Activated naive CD8-positive, alpha-beta T cell treated with anti-CD3 and anti-CD28 coated beads, Interleukin-2, amount 50 U/mL, for 24 hours (primary cell): ENCODE measurements at regions not wholly inside any gene's neighbourhood (a gene's known extent, or its start where the extent isn't known, plus 50 kb on each side); places are given as distances from the start of the nearest gene placed in this dataset.

Experiments used
- ATAC-seq: fragments of 150-1000 bp; cut with Tn5 transposase; one replicate; pipeline ENCODE4 v1.10.0; 2021
- DNase-seq: peaks from one replicate; pipeline ENCODE4 v3.0.0; 2021
- H3K27ac Mint-ChIP-seq: one replicate; pipeline ENCODE4 v1.8.0; 2021; ENCODE audit warnings: mild to moderate bottlenecking, mixed read lengths
- H3K27me3 Mint-ChIP-seq: one replicate; pipeline ENCODE4 v1.8.0; 2021; ENCODE audit warnings: mixed read lengths
- H3K36me3 Mint-ChIP-seq: one replicate; pipeline ENCODE4 v1.8.0; 2021; ENCODE audit warnings: low read depth, mixed read lengths
- H3K4me1 Mint-ChIP-seq: one replicate; pipeline ENCODE4 v1.8.0; 2021; ENCODE audit warnings: mixed read lengths
- H3K4me3 Mint-ChIP-seq: one replicate; pipeline ENCODE4 v1.8.0; 2021; ENCODE audit warnings: mild to moderate bottlenecking, moderate library complexity, mixed read lengths
- H3K9me3 Mint-ChIP-seq: one replicate; pipeline ENCODE4 v1.8.0; 2021; ENCODE audit warnings: mixed read lengths

DNA sequence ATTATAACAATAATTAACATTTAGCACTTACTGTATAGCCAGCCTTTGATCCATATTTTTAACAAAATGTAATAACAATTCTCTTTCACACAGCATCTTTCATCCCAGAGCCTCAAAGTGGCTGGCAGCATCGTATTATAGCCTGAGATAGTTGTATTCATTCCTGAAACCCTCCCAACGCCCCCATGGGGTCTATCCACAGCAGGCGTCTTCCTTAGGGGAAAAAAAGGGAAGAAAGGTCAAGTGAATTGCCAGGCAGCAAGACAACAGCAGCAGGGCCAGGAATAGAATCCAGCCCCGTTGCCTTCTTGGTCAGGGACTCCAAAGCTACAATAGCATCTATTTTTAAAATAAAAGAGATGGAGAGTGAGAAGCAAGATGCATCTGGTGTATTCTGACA lies 424.4 kb upstream of the ID2 start:
- DNase-seq (no peak), ATAC-seq (no peak)
- Mint-ChIP-seq H3K4me3 (no peak overlapping the region), H3K4me1 (peaks cover 14% of the 10 kb centered on the region), H3K36me3 (no peaks in the 10 kb centered on the region), H3K27me3 (no peaks in the 10 kb centered on the region), H3K27ac (no peak overlapping the region), H3K9me3 (no peaks in the 10 kb centered on the region)

DNA sequence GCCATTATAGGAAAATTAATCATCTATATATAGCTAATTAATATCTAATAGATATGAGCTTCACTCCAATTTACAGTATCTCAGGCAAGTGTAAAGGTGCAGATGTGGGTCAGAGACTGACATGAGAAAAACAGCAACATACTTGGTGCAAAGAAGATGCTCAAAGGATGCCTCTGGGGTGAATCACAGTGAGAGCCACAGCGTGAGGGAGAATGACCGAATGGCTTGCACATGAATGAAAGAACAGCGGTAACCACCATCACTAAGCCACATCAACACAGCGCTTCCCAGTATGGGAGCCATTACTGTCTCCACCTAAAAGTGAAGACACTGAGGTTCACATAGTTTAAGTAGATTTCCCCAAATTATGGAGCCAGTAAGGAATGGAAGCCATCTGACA lies 423.4 kb upstream of the ID2 start:
- Mint-ChIP-seq H3K27ac (no peak overlapping the region), H3K27me3 (no peaks in the 10 kb centered on the region), H3K36me3 (no peaks in the 10 kb centered on the region), H3K4me1 (peaks cover 13% of the 10 kb centered on the region), H3K9me3 (no peaks in the 10 kb centered on the region), H3K4me3 (no peak overlapping the region)
- ATAC-seq (no peak), DNase-seq (no peak)

- no peak for DNase-seq
- peaks cover 5% of the 10 kb centered on the region for H3K4me1 Mint-ChIP-seq
- ATAC-seq = no peak
- peaks cover 2% of the 10 kb centered on the region for H3K27me3 Mint-ChIP-seq
- H3K4me3 Mint-ChIP-seq = no peak overlapping the region
- no peaks in the 10 kb centered on the region for H3K9me3 Mint-ChIP-seq
- no peak overlapping the region for H3K27ac Mint-ChIP-seq
- H3K36me3 Mint-ChIP-seq = no peaks in the 10 kb centered on the region
Observed at GRCh38 chr2:8259106-8259840, 422.6 kb upstream of the ID2 start.

- Mint-ChIP-seq H3K36me3 (no peaks in the 10 kb centered on the region), H3K4me1 (no peaks in the 10 kb centered on the region), H3K27me3 (peaks cover 2% of the 10 kb centered on the region), H3K4me3 (no peak overlapping the region), H3K27ac (no peak overlapping the region), H3K9me3 (no peaks in the 10 kb centered on the region)
- DNase-seq (no peak), ATAC-seq (no peak)
Observed at GRCh38 chr2:8259841-8260178, 422.0 kb upstream of the ID2 start.

GRCh38 chr2:8260213-8260612 lies 421.6 kb upstream of the ID2 start:
- H3K36me3 Mint-ChIP-seq = no peaks in the 10 kb centered on the region
- ATAC-seq = no peak
- H3K27ac Mint-ChIP-seq = no peak overlapping the region
- peaks cover 2% of the 10 kb centered on the region for H3K27me3 Mint-ChIP-seq
- no peaks in the 10 kb centered on the region for H3K4me1 Mint-ChIP-seq
- H3K4me3 Mint-ChIP-seq = no peak overlapping the region
- DNase-seq = no peak
- H3K9me3 Mint-ChIP-seq = no peaks in the 10 kb centered on the region

- ATAC-seq (no peak), DNase-seq (no peak)
- Mint-ChIP-seq H3K36me3 (no peaks in the 10 kb centered on the region), H3K4me1 (no peaks in the 10 kb centered on the region), H3K27me3 (peaks cover 2% of the 10 kb centered on the region), H3K9me3 (no peaks in the 10 kb centered on the region), H3K27ac (no peak overlapping the region), H3K4me3 (no peak overlapping the region)
Observed at GRCh38 chr2:8263901-8264300, 418.0 kb upstream of the ID2 start.

DNA sequence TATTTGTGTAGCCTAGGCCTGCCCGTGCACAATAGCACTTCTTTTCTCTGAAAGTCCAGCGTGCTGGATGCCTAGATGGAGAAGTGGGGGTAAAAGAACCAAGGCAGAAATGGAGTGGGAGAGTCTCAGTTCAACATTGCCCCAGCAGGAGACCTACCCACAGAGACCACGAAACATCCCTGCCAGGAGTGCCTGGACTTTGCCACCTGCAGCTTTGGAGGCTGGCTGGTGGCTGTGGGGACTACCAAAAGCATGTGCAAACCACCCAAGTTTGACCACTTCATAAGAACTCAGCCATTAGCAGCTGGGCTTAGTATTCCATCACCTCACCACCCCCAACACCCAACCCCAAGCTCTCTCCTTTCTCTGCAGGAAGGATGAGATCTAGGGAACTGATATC lies 416.9 kb upstream of the ID2 start:
- Mint-ChIP-seq H3K27ac (no peak overlapping the region), H3K27me3 (peaks cover 2% of the 10 kb centered on the region), H3K4me1 (no peaks in the 10 kb centered on the region), H3K4me3 (no peak overlapping the region), H3K9me3 (no peaks in the 10 kb centered on the region), H3K36me3 (no peaks in the 10 kb centered on the region)
- ATAC-seq (no peak), DNase-seq (no peak)

GRCh38 chr2:8265476-8266226 lies 416.2 kb upstream of the ID2 start:
- H3K9me3 Mint-ChIP-seq = no peaks in the 10 kb centered on the region
- H3K4me3 Mint-ChIP-seq = no peak overlapping the region
- ATAC-seq (no peak), DNase-seq (no peak)
- no peaks in the 10 kb centered on the region for H3K36me3 Mint-ChIP-seq
- H3K27me3 Mint-ChIP-seq = peaks cover 2% of the 10 kb centered on the region
- no peak overlapping the region for H3K27ac Mint-ChIP-seq
- H3K4me1 Mint-ChIP-seq = no peaks in the 10 kb centered on the region

- Mint-ChIP-seq H3K4me1 (no peaks in the 10 kb centered on the region), H3K27me3 (peaks cover 2% of the 10 kb centered on the region), H3K9me3 (no peaks in the 10 kb centered on the region), H3K4me3 (no peak overlapping the region), H3K36me3 (no peaks in the 10 kb centered on the region), H3K27ac (no peak overlapping the region)
- ATAC-seq = no peak
- DNase-seq = no peak
Observed at GRCh38 chr2:8266563-8266962, 415.3 kb upstream of the ID2 start.

DNA sequence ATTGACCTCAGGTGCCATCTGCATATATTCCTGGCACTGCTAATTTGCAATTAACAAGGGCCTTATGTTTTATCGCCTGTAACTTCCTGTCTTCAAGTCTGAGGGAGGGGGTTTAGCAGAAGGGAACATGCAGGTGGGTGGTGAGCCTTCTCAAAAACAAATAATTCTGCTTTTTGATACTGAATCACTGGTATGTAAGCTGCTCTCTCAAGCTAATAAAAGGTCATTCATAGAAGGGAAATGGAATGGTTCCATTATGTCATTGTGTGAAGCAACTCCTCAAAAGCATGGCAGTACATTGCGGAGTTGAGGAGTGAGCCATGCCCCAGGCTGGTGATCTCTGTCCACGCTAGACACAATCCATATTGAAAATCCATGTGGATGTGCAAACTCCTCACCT lies 414.8 kb upstream of the ID2 start:
- Mint-ChIP-seq H3K4me1 (no peaks in the 10 kb centered on the region), H3K4me3 (no peak overlapping the region), H3K36me3 (no peaks in the 10 kb centered on the region), H3K27me3 (peaks cover 2% of the 10 kb centered on the region), H3K27ac (no peak overlapping the region), H3K9me3 (no peaks in the 10 kb centered on the region)
- ATAC-seq (no peak), DNase-seq (no peak)

- ATAC-seq (no peak), DNase-seq (no peak)
- no peak overlapping the region for H3K27ac Mint-ChIP-seq
- H3K4me3 Mint-ChIP-seq = no peak overlapping the region
- no peaks in the 10 kb centered on the region for H3K36me3 Mint-ChIP-seq
- H3K27me3 Mint-ChIP-seq = peaks cover 2% of the 10 kb centered on the region
- no peaks in the 10 kb centered on the region for H3K9me3 Mint-ChIP-seq
- no peaks in the 10 kb centered on the region for H3K4me1 Mint-ChIP-seq
Observed at GRCh38 chr2:8267721-8268120, 414.1 kb upstream of the ID2 start.

DNA sequence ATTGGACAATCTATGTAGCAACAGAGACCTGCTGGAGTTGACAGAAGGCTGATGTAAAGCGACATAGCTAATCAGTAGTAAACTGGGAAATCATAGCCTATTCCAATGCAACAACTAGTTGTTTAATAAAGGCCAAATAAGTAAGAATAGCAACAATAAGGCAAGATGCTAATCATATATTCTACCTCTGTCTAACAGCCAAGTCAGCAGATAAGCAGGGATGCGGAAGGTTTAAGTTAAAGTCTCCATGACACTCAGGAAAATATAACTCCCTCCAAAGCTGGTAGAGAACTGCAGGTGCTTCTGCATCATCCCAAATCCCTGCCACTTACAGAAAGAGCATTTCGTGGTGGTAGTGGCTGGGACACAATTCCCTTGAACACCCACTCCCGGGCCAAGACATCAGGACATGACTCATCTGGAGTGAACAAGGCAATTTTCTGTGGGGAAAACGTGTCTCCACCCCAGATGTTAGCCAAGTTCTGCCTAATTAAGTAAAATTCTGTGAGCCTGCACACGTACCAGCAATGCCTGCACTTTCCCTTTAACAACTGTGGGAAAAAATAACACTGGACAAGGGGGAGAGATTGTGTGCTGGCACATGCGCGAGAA lies 413.6 kb upstream of the ID2 start:
- ATAC-seq = no peak
- no peak overlapping the region for H3K4me3 Mint-ChIP-seq
- H3K36me3 Mint-ChIP-seq = no peaks in the 10 kb centered on the region
- peaks cover 2% of the 10 kb centered on the region for H3K27me3 Mint-ChIP-seq
- no peak overlapping the region for H3K27ac Mint-ChIP-seq
- no peak for DNase-seq
- H3K9me3 Mint-ChIP-seq = no peaks in the 10 kb centered on the region
- no peaks in the 10 kb centered on the region for H3K4me1 Mint-ChIP-seq

DNA sequence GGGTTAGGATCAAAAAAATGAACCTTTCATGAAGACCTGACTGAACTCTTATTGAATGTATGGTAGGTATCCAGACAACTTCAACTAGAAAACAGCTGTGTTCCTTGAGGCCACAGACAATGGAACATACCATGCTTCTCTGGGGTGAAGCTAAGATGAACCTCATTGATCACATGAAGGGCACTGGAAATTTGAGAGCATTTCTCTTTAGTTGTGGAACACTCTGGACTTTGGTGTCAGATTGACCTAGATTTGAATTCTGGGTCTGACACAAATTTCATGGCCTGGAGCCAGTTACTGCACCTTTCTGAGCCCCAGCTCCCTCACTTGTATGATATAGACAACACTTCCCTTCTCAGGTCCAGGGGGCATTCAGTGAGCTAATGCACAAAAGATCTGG lies 411.2 kb upstream of the ID2 start:
- Mint-ChIP-seq H3K4me3 (no peak overlapping the region), H3K9me3 (peaks cover 5% of the 10 kb centered on the region), H3K36me3 (no peaks in the 10 kb centered on the region), H3K4me1 (peaks cover 3% of the 10 kb centered on the region), H3K27me3 (peaks cover 1% of the 10 kb centered on the region), H3K27ac (no peak overlapping the region)
- no peak for DNase-seq
- ATAC-seq = no peak

GRCh38 chr2:8271461-8271860 lies 410.4 kb upstream of the ID2 start:
- H3K9me3 Mint-ChIP-seq = peaks cover 12% of the 10 kb centered on the region
- ATAC-seq (no peak), DNase-seq (no peak)
- no peaks in the 10 kb centered on the region for H3K36me3 Mint-ChIP-seq
- no peak overlapping the region for H3K27ac Mint-ChIP-seq
- peaks cover 1% of the 10 kb centered on the region for H3K27me3 Mint-ChIP-seq
- H3K4me3 Mint-ChIP-seq = no peak overlapping the region
- H3K4me1 Mint-ChIP-seq = peaks cover 3% of the 10 kb centered on the region

DNA sequence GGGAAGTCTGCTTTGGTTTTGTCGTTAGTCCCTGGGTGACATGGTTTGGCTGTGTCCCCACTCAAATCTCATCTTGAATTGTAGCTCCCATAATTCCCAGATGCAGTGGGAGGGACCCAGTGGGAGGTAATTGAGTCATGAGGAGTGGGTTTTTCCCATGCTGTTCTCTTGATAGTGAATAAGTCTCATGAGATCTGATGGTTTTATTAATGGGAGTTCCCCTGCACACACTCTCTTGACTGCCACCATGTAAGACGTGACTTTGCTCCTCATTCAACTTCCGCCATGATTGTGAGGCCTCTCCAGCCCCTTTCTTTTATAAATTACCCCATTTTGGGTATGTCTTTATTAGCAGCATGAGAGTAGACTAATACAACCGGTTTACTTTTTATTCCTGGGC lies 405.8 kb upstream of the ID2 start:
- DNase-seq = no peak
- Mint-ChIP-seq H3K9me3 (peaks cover 16% of the 10 kb centered on the region), H3K27me3 (peaks cover 3% of the 10 kb centered on the region), H3K27ac (no peak overlapping the region), H3K4me3 (no peak overlapping the region), H3K4me1 (peaks cover 8% of the 10 kb centered on the region), H3K36me3 (no peaks in the 10 kb centered on the region)
- no peak for ATAC-seq
